B cell (primary cell): ENCODE measurements at regions not wholly inside any gene's neighbourhood (a gene's known extent, or its start where the extent isn't known, plus 50 kb on each side); places are given as distances from the start of the nearest gene placed in this dataset.

Experiments
- CTCF ChIP-seq: fragments of 200-600 bp; IDR thresholded peaks from one replicate; pipeline ENCODE4 v1.8.0; 2022; ENCODE audit warnings: antibody characterized with exemption, mild to moderate bottlenecking
- EZH2 ChIP-seq: IDR thresholded peaks from 2 replicates; pipeline ENCODE4 v1.6.1; 2012; ENCODE audit warnings: borderline replicate concordance, low read depth, mild to moderate bottlenecking, moderate library complexity, low read length; ENCODE audit not compliant: insufficient read depth, poor library complexity, severe bottlenecking

GRCh38 chr12:112586148-112586783 is 167.5 kb downstream of the PTPN11 start:
- no peak for TF ChIP-seq CTCF
- no peak for TF ChIP-seq EZH2
